ENCODE measurements at regions not wholly inside any gene's neighbourhood (a gene's known extent, or its start where the extent isn't known, plus 50 kb on each side); places are given as distances from the start of the nearest gene placed in this dataset.
A peak's percentile ranks its signal among the peaks of the same experiment; 100 is the strongest.

- no peak for DNase-seq (ENCODE audit: low spot score)
These were observed 664.6 kb downstream of the BCL11B start for GRCh38 chr14:98607341-98607910.

- DNase-seq (ENCODE audit: low spot score): no peak
These were observed 663.6 kb downstream of the BCL11B start for GRCh38 chr14:98608071-98609060.

DNA sequence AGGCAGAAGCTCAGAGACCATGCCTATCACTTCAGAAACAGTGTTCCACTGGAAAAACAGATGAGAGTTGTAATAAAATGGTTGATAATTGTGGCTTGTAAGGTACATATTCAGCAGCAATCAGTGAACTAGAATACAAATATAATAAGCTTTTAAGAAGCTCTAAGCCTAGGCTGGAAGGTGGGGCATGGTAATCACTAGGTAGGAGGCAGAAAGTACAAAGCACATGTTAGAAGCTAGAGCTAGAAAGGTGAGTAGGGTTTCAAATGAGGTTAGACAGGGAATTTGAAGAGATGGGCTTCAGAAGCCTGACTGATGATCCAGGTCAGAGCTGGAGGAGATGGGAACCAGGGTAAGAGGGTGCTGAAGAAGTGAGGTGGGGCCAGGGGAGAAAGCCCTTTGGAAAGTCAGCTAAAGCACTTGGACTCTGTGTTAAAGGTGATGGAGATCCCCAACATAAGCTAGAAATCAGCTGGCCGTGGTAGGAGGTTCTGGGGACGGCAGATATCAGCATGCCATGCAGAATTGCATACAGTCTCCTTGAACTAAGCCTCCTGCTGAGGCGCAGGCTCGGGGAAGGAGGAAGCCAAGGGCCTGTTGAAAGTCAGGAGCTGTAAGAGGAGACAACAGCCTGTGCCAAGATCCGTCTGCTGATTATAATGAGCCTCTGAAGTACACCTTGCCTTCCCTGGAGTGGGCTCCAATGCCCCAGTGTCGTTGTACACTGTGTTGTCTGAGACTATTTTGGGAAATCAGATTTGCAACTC is 659.4 kb downstream of the BCL11B start:
- DNase-seq (ENCODE audit: low spot score): no peak

- DNase-seq (ENCODE audit: low spot score): no peak
These were observed 657.3 kb downstream of the BCL11B start for GRCh38 chr14:98614741-98615140.

DNA sequence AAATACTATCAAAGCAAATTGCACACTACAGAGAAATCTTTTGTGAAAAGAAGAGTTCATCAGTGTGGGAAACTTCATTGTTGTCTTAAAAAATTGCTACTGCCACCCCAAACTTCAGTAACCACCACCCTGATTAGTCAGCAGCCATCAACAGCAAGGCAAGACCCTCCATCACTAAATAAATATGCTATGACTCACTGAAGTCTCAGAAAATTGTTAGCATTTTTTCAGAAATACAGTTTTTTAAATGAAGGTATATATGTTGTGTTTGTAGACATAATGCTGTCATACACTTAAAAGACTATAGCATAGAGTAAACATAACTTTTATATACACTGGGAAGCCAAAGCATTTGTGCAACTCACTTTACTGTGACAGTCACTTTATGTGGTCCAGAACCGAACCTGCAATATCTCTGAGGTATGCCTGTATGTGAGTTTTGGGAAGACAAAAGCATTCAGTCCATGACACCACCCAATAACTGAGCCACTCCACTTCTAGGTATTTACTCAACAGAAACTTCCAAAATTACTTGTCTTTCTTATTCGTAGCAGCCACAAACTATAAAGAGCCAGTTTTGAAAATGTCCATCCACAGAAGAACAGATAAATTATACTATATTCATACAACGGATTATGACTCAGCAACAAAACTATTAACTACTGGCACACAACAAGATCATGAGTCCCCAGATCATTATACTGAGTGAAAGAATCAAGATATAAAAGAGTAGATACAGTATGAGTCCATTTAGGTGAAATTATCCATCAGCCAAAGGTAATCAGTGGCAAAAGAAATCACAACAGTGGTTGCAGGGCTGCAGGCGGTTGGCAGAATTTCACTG is 649.6 kb downstream of the BCL11B start:
- DNase-seq (ENCODE audit: low spot score): no peak

DNA sequence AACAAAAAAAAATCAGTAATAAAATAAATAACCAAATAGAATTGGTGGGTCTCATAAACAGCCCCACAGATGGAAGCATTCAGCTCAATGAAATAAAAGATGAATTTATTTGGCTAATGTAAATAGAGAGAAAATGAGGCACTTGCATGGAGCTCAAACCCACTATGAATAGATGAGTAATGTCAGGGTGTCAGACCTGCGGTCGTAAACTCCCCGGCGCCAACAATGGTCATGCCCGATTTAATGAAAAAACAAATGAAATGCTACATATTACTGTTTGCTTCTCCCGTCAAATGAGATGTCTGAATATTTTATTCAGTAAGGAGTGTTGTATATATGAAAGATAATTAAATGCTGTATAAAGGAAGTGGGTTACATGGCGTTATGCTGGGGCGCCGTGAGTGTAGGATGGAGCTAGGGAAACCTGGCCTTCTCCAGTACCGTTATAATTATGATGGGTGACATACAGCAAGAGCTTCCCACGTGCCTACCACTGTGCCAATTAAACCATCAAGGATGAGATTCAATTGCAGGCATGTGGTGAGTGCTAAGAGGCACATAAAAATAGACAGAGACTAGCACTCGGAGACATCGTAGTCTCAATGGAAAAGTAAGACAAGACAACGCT is 648.1 kb downstream of the BCL11B start:
- peak; percentile 23 for DNase-seq (ENCODE audit: low spot score)

DNA sequence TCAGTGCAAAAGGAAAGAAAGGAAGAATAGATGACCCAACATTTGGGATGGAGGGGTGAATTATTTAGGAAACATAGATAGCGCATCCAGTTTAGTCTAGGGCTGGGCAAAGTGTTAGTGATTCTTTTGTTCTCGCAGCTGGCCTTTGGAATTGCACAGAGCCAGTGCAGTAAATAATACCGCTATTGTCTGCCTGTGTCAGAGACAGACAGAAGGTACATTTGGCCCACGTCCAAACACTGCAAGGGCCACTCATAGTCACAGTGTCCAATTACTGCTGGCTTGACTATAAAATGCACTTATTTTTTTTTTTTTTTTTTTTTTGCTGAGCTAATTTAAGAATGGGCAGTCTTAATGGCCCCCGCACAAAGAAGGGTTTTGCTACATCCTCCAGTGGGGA is 638.6 kb downstream of the BCL11B start:
- peak; percentile 12 for DNase-seq (ENCODE audit: low spot score)

DNA sequence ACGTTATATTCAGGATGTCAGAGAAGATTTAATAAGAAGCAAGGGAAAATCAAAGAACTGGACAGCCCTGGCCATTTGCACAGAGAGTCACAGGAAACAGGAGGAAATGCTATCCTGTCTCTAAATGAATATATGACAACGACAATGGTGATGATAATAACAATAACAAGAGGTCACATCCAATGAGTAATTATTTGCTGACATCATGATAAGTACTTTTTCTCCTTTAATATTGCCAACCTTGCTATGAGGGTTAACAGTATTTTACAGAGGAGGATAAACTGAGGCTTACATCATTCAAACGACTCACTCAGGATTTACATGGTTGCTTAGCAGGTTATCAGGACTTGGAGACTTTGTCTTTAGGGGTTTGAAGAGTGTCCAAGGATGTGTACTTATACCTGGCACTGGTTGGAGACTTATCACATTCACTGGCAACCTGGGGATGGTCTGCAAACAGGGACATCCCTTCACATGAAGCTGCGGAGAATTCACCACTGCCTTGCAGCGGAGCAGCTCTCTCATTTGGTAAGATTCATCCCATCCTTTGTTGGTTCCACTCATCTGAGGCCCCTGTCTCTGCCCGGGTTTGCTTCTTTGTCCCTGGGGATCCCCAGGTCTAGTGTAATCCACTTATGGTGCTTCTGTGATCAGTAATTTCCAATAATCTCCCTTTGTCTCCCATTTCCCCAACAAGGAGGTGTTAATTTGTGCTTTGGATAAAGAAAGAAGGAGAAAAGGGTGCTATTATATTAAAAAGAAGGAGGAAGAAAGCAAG is 637.8 kb downstream of the BCL11B start:
- no peak for DNase-seq (ENCODE audit: low spot score)

DNA sequence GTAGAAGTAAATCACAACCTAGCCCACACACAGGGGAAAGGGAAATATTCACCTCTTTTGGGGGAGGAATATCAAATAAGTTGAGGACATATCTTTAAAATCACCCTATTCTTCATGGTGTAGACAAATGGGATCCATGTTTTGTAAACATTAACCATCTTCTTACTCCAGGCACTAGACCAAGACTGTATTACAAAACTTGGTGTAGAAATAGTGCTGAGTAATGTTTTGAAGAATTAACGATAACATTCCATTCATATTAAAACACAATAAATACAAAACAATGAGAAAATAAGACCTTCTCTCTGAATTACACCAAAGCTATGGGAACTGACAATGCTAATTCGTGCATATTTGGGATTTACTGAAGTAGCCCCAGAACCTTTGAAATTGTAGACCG is 633.6 kb downstream of the BCL11B start:
- no peak for DNase-seq (ENCODE audit: low spot score)

DNA sequence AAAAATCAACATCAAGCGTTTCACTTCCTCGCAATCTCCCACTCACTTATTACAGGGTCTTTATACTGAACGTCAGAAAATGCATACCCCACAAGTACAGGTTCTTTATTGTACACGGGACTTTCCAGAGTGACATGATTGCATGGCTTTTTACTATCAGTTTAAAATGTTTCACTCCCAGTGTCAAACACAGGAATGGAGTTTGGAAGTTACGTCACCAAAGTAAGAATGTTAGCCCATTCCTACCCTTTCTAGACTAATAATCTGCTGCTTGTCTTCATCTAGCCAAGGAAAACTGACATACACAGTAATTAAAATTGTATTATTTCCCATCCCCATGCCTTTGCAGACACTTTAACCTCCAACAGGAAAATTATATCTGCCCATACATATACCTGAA is 624.2 kb downstream of the BCL11B start:
- DNase-seq (ENCODE audit: low spot score): no peak

DNA sequence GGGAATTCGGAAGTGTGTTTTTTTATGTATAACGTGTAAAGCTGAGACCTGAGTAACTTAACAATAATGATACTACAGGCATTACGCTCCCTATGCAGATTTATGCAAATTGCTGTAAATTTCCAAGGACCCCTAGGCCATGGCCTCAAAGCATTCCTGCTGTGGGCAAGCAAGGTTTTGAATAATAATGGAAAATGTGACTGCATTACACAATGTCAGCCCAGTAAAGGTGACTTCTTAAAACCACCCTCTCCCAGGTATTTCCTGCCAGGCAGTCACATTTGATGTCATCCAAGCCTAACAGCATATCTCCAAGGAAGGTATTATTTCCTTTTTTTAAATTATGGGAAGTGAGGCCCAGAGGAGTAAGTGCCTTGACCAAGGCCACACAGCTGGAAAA is 621.0 kb downstream of the BCL11B start:
- DNase-seq (ENCODE audit: low spot score): no peak

GRCh38 chr14:98665007-98665406 is 607.0 kb downstream of the BCL11B start:
- DNase-seq (ENCODE audit: low spot score): no peak

GRCh38 chr14:98666545-98666944 is 605.5 kb downstream of the BCL11B start:
- DNase-seq (ENCODE audit: low spot score): no peak

- no peak for DNase-seq (ENCODE audit: low spot score)
These were observed 590.0 kb downstream of the BCL11B start for GRCh38 chr14:98682033-98682432.

- DNase-seq (ENCODE audit: low spot score): no peak
These were observed 589.3 kb downstream of the BCL11B start for GRCh38 chr14:98682726-98683125.

GRCh38 chr14:98684468-98684867 is 587.5 kb downstream of the BCL11B start:
- DNase-seq (ENCODE audit: low spot score): no peak

- DNase-seq (ENCODE audit: low spot score): no peak
These were observed 586.3 kb downstream of the BCL11B start for GRCh38 chr14:98685725-98686124.

- no peak for DNase-seq (ENCODE audit: low spot score)
These were observed 583.6 kb downstream of the BCL11B start for GRCh38 chr14:98688446-98688845.

DNA sequence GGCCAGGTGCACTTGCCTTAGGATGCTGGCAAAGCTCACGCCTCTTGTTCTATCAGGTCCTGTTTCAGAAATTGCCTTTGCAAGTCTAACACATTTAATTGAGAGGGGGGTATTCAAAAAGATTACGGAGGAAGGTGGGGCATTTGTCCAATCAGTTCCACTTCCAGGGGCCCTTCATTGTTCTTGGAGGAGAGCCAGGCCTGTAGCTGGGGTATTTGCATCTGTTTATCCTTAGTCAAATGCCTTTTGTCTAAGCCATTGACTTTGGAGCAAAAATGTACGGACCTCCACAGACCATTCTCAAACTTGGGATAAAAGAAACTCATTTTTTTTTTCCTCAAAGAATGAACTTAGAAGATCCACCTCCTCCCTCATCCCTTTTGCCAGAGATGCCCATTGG is 582.0 kb downstream of the BCL11B start:
- DNase-seq (ENCODE audit: low spot score): no peak

DNA sequence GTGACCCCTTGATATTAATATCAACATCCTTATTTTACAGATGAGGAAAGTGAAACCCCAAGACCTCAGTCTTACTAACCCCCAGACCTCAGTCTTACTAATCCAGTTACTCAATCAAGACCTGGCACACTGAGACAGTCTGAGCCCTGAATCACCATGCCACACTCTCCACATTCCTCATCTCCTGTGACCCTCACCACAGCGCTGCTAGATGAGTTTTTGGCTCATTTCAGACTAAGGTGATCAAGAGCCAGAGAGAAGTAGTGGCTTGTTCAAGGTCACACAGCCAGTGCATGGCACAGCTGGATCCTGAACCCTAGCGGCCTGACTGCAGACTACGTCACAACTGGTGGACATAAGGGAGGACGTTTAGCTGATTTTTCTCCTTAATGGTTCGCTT is 579.2 kb downstream of the BCL11B start:
- no peak for DNase-seq (ENCODE audit: low spot score)
